GM12878 (cell line): ENCODE measurements at regions not wholly inside any gene's neighbourhood (a gene's known extent, or its start where the extent isn't known, plus 50 kb on each side); places are given as distances from the start of the nearest gene placed in this dataset.

ENCODE experiments used
- CTCF ChIP-seq, 3 experiments: IDR thresholded peaks in 2 of 3; conservative IDR thresholded peaks in 1 of 3; 2 replicates each; pipeline ENCODE4 v1.5.1; 2011; ENCODE audit warnings: low read depth in 3 of 3, low read length in 3 of 3, mild to moderate bottlenecking in 3 of 3, control low read depth in 2 of 3, moderate library complexity in 2 of 3, inconsistent platforms in 1 of 3, mixed read lengths in 1 of 3; ENCODE audit not compliant: control insufficient read depth in 2 of 3, insufficient read depth in 1 of 3; ENCODE audit errors: extremely low read depth in 1 of 3
- ELK1 ChIP-seq: IDR thresholded peaks from 2 replicates; pipeline ENCODE4 v1.6.1; 2012; ENCODE audit warnings: low read depth, low read length, improper control_type of control experiment
- EZH2 ChIP-seq: IDR thresholded peaks from 2 replicates; pipeline ENCODE4 v1.6.1; 2012; ENCODE audit warnings: low read depth, mild to moderate bottlenecking, control low read depth, inconsistent platforms, low read length, borderline replicate concordance; ENCODE audit not compliant: control insufficient read depth
- HDAC2 ChIP-seq: fragments of 200-600 bp; sonication (generic); IDR thresholded peaks from 2 replicates; pipeline ENCODE4 v1.6.1; 2017
- MTA2 ChIP-seq: fragments of 450-650 bp; IDR thresholded peaks from 2 replicates; pipeline ENCODE4 v1.6.1; 2016; ENCODE audit warnings: low read depth, mild to moderate bottlenecking, moderate library complexity
- POLR2A ChIP-seq: IDR thresholded peaks from 2 replicates; pipeline ENCODE4 v1.6.1; 2011; ENCODE audit warnings: low read depth, mild to moderate bottlenecking, low read length
- POLR2AphosphoS5 ChIP-seq: IDR thresholded peaks from 2 replicates; pipeline ENCODE4 v1.6.1; 2011; ENCODE audit warnings: mild to moderate bottlenecking, low read length, inconsistent platforms
- REST ChIP-seq: IDR thresholded peaks from 2 replicates; pipeline ENCODE4 v1.6.1; 2012; ENCODE audit warnings: mild to moderate bottlenecking, low read depth, low read length

- TF ChIP-seq REST (no peak), EZH2 (no peak), POLR2A (no peak), POLR2AphosphoS5 (no peak), ELK1 (no peak), CTCF (IDR thresholded peaks at IDR 0.05 in 2 of 3, conservative IDR thresholded peaks at IDR 0.05 in 1 of 3; ENCODE audit: control insufficient read depth in 2 of 3, extremely low read depth in 1 of 3, insufficient read depth in 1 of 3, low read depth in 3 of 3, low read length in 3 of 3) (no peak), MTA2 (no peak), HDAC2 (no peak)
Observed at GRCh38 chr3:112763258-112763657, 83.4 kb downstream of the CD200R1L start.
